GM12878 (cell line): ENCODE measurements at regions not wholly inside any gene's neighbourhood (a gene's known extent, or its start where the extent isn't known, plus 50 kb on each side); places are given as distances from the start of the nearest gene placed in this dataset.

Source experiments
- ATAC-seq: fragments of 200-7000 bp; cut with Tn5 transposase; 3 replicates; pipeline ENCODE4 v1.9.1; 2020; ENCODE audit warnings: mild to moderate bottlenecking, moderate library complexity
- BruUV-seq: library from RNA; stranded (reverse); fragments of 400-500 nt; replicated peaks from 2 replicates; lab custom pipeline; 2021; lab: Mats Ljungman, UMichigan
- CTCF ChIA-PET: fragments of 300-600 bp; sonication (Branson Sonifier 250); formaldehyde crosslinking; extraction: SDS; loops from one replicate; lab custom pipeline; 2021; ENCODE audit warnings: inconsistent platforms; lab: Yijun Ruan, JAX
- POLR2A ChIA-PET: fragments of 350-600 bp; formaldehyde crosslinking; extraction: SDS; loops from one replicate; lab custom pipeline; 2021; ENCODE audit warnings: inconsistent platforms; lab: Charles Lee
- RAD21 ChIA-PET: fragments of 300-600 bp; sonication (Branson Sonifier 250); formaldehyde crosslinking; loops from one replicate; lab custom pipeline; 2023; ENCODE audit warnings: antibody characterized with exemption; ENCODE audit not compliant: unreplicated experiment; lab: Charles Lee
- SMC1A ChIA-PET: fragments of 300-600 bp; sonication (Branson Sonifier 250); formaldehyde crosslinking; loops from one replicate; lab custom pipeline; 2023; ENCODE audit not compliant: unreplicated experiment, uncharacterized antibody; lab: Charles Lee
- DNase-seq: peaks from one replicate; pipeline ENCODE4 v3.0.0-alpha.2; 2011; ENCODE audit warnings: low read depth, low spot score
- FAIRE-seq: peaks from 3 replicates; lab custom pipeline; 2011; peaks lifted over from hg19 to GRCh38; lab: Jason Lieb, UNC
- H2AFZ ChIP-seq: 2 replicates; pipeline ENCODE4 v1.6.0; 2011; ENCODE audit warnings: low read depth, low read length, control low read depth; ENCODE audit not compliant: control insufficient read depth
- H3K27ac ChIP-seq: 2 replicates; pipeline ENCODE4 v1.5.1; 2011; ENCODE audit warnings: control low read depth; ENCODE audit not compliant: control insufficient read depth, insufficient read depth
- H3K27me3 ChIP-seq, 2 experiments: replicated peaks in 1 of 2; 2 replicates each; pipeline versions ENCODE4 v1.6.0 to v1.6.1; 2011; ENCODE audit warnings: low read length in 1 of 2; ENCODE audit not compliant: control insufficient read depth in 2 of 2, insufficient read depth in 2 of 2
- H3K36me3 ChIP-seq, 2 experiments: 2 replicates each; pipeline ENCODE4 v1.5.1; 2011; ENCODE audit warnings: low read length in 1 of 2; ENCODE audit not compliant: control insufficient read depth in 2 of 2, insufficient read depth in 2 of 2
- H3K4me1 ChIP-seq: 2 replicates; pipeline ENCODE4 v1.6.1; 2011; ENCODE audit warnings: mild to moderate bottlenecking, low read length, moderate library complexity, mixed read lengths; ENCODE audit not compliant: control insufficient read depth, insufficient read depth
- H3K4me2 ChIP-seq: 2 replicates; pipeline ENCODE4 v1.6.0; 2011; ENCODE audit warnings: control low read depth; ENCODE audit not compliant: control insufficient read depth, insufficient read depth
- H3K4me3 ChIP-seq: fragments of 200-600 bp; sonication (generic); 2 replicates; pipeline ENCODE4 v1.5.1; 2016
- H3K79me2 ChIP-seq: 2 replicates; pipeline ENCODE4 v1.6.0; 2011; ENCODE audit warnings: low read length; ENCODE audit not compliant: control insufficient read depth, insufficient read depth
- H3K9ac ChIP-seq: 2 replicates; pipeline ENCODE4 v1.8.0; 2011; ENCODE audit warnings: low read length, control low read depth, mixed read lengths; ENCODE audit not compliant: control insufficient read depth, insufficient read depth
- H3K9me3 ChIP-seq: replicated peaks from 3 replicates; pipeline ENCODE4 v1.5.1; 2011; ENCODE audit warnings: mild to moderate bottlenecking, low read length; ENCODE audit not compliant: control insufficient read depth, insufficient read depth
- H4K20me1 ChIP-seq: 2 replicates; pipeline ENCODE4 v1.6.0; 2011; ENCODE audit not compliant: control insufficient read depth, insufficient read depth
- BMI1 ChIP-seq: fragments of 450-650 bp; IDR thresholded peaks from 2 replicates; pipeline ENCODE4 v1.6.1; 2016; ENCODE audit warnings: mild to moderate bottlenecking, moderate library complexity, borderline replicate concordance
- CHD2 ChIP-seq: IDR thresholded peaks from 2 replicates; pipeline ENCODE4 v1.6.1; 2011; ENCODE audit warnings: low read depth, low read length, improper control_type of control experiment, borderline replicate concordance
- EED ChIP-seq: sonication (generic); IDR thresholded peaks from 2 replicates; pipeline ENCODE4 v1.6.1; 2016; ENCODE audit warnings: antibody characterized with exemption, low read depth
- FOXK2 ChIP-seq: fragments of 450-650 bp; IDR thresholded peaks from 2 replicates; pipeline ENCODE4 v1.6.1; 2017; ENCODE audit warnings: mild to moderate bottlenecking, moderate library complexity
- MYC ChIP-seq: IDR thresholded peaks from 2 replicates; pipeline ENCODE4 v1.6.1; 2011; ENCODE audit warnings: mild to moderate bottlenecking, low read length, moderate library complexity, inconsistent platforms; ENCODE audit not compliant: insufficient read depth, insufficient replicate concordance, insufficient read length, severe bottlenecking
- PAX5 ChIP-seq: IDR thresholded peaks from 2 replicates; pipeline ENCODE4 v1.6.1; 2011; ENCODE audit warnings: low read depth, low read length, borderline replicate concordance
- POLR2AphosphoS2 ChIP-seq: IDR thresholded peaks from 2 replicates; pipeline ENCODE4 v1.6.1; 2011; ENCODE audit warnings: low read depth, mild to moderate bottlenecking, low read length, improper control_type of control experiment, moderate library complexity
- WGBS: methylation state at CpG from one replicate; pipeline ENCODE4 v1.1.6; 2016; ENCODE audit warnings: low lambda C conversion rate; ENCODE audit not compliant: insufficient replicate concordance, insufficient coverage; ENCODE audit errors: missing lambda C conversion rate; 5-methylcytosine and 5-hydroxymethylcytosine counted together
- in situ Hi-C: fragments of 300-500 bp; cut with MboI; formaldehyde crosslinking; loops from 9 replicates; pipeline ENCODE4 v1.14.3; 2018; ENCODE audit warnings: mixed read lengths
- intact Hi-C: fragments of 100-400 bp; cut with micrococcal nuclease; formaldehyde crosslinking; loops from one replicate; pipeline ENCODE4 v1.14.2; 2022; ENCODE audit not compliant: unreplicated experiment
- TF ChIP-seq, protein P1 (sequence below): fragments of 150-350 bp; IDR thresholded peaks from 2 replicates; pipeline ENCODE4 v1.6.1; 2016; ENCODE audit warnings: low read depth, low read length

DNA sequence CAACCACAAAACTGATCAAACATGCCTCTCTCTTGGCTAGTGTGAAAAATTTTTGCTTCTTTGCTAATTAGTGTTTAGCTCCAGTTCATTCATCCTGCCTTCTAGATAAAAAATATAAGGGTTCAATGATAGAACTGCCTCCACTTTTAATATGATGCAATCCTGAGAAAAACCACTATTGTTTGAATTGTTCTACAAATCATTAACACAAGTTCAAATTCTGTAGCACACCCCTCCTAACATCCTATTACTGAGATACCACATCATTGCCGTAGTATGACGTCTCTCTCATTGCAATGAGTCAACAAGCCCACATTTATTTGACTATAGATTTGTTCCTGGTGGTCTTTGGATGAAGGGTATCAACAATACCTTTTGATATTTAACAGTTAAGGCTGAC is 365.8 kb upstream of the OPRM1 start:
- Histone ChIP-seq H3K79me2 (no peaks in the 10 kb centered on the region), H3K9ac (no peak overlapping the region), H4K20me1 (no peaks in the 10 kb centered on the region), H3K27me3 (no peaks in the 10 kb centered on the region), H3K9me3 (no peaks in the 10 kb centered on the region), H2AFZ (no peak overlapping the region), H3K27ac (no peak overlapping the region), H3K4me1 (no peaks in the 10 kb centered on the region), H3K36me3 (no peaks in the 10 kb centered on the region), H3K4me2 (no peak overlapping the region), H3K4me3 (no peak overlapping the region)
- RAD21 ChIA-PET = no interaction called here
- DNase-seq (no peak), ATAC-seq (no peak), FAIRE-seq (no peak)
- no TSS peak for BruUV-seq
- 4% methylated on average over 2 of the region's 2 CpGs for WGBS
- CTCF ChIA-PET = interaction anchor here (0.9 kb wide), 1 partner anchor 83 kb away, joined by 4 read pairs; no protein-coding TSS in a partner anchor
- no peak for TF ChIP-seq MYC
- TF ChIP-seq CHD2 = no peak
- no peak for TF ChIP-seq PAX5
- TF ChIP-seq EED = no peak
- TF ChIP-seq POLR2AphosphoS2 = no peak
- TF ChIP-seq, protein P1, sequence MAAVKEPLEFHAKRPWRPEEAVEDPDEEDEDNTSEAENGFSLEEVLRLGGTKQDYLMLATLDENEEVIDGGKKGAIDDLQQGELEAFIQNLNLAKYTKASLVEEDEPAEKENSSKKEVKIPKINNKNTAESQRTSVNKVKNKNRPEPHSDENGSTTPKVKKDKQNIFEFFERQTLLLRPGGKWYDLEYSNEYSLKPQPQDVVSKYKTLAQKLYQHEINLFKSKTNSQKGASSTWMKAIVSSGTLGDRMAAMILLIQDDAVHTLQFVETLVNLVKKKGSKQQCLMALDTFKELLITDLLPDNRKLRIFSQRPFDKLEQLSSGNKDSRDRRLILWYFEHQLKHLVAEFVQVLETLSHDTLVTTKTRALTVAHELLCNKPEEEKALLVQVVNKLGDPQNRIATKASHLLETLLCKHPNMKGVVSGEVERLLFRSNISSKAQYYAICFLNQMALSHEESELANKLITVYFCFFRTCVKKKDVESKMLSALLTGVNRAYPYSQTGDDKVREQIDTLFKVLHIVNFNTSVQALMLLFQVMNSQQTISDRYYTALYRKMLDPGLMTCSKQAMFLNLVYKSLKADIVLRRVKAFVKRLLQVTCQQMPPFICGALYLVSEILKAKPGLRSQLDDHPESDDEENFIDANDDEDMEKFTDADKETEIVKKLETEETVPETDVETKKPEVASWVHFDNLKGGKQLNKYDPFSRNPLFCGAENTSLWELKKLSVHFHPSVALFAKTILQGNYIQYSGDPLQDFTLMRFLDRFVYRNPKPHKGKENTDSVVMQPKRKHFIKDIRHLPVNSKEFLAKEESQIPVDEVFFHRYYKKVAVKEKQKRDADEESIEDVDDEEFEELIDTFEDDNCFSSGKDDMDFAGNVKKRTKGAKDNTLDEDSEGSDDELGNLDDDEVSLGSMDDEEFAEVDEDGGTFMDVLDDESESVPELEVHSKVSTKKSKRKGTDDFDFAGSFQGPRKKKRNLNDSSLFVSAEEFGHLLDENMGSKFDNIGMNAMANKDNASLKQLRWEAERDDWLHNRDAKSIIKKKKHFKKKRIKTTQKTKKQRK = no peak
- no peak for TF ChIP-seq BMI1
- no peak for TF ChIP-seq FOXK2
- in situ Hi-C loops = no loop called here
- POLR2A ChIA-PET = no interaction called here
- SMC1A ChIA-PET = no interaction called here
- intact Hi-C loops = no loop called here
